GM19023 (cell line): ENCODE measurements at regions not wholly inside any gene's neighbourhood (a gene's known extent, or its start where the extent isn't known, plus 50 kb on each side); places are given as distances from the start of the nearest gene placed in this dataset.
"Not testable (repeated sequence)": the region's sequence is repeated elsewhere in the genome, so short reads cannot be mapped to it uniquely, and the experiment has no call there.

Experiments
- ATAC-seq: cut with Tn5 transposase; IDR thresholded peaks from one replicate; pipeline ENCODE4 v1.9.1; 2021; ENCODE audit warnings: mild to moderate bottlenecking, moderate library complexity; ENCODE audit not compliant: unreplicated experiment

GRCh38 chr7:97234494-97234893 is 117.0 kb downstream of the SDHAF3 start:
- not testable (repeated sequence) for ATAC-seq

- no peak for ATAC-seq
These were observed 128.8 kb downstream of the SDHAF3 start for GRCh38 chr7:97246317-97246716.

GRCh38 chr7:97258187-97258586 is 140.7 kb downstream of the SDHAF3 start:
- not testable (repeated sequence) for ATAC-seq

- ATAC-seq, result no peak
These were observed 152.2 kb downstream of the SDHAF3 start for GRCh38 chr7:97269741-97270140.

GRCh38 chr7:97270280-97270679 is 152.8 kb downstream of the SDHAF3 start:
- no peak for ATAC-seq

- no peak for ATAC-seq
These were observed 154.1 kb downstream of the SDHAF3 start for GRCh38 chr7:97271619-97272018.

GRCh38 chr7:97272237-97272975 is 154.9 kb downstream of the SDHAF3 start:
- ATAC-seq, result peak; percentile 78

- ATAC-seq, result no peak
These were observed 158.0 kb downstream of the SDHAF3 start for GRCh38 chr7:97275475-97275874.

- ATAC-seq, result no peak
These were observed 163.5 kb downstream of the SDHAF3 start for GRCh38 chr7:97280950-97281349.

GRCh38 chr7:97285348-97285747 is 167.8 kb downstream of the SDHAF3 start:
- no peak for ATAC-seq

GRCh38 chr7:97293031-97293430 is 175.5 kb downstream of the SDHAF3 start:
- no peak for ATAC-seq

GRCh38 chr7:97298561-97298960 is 181.1 kb downstream of the SDHAF3 start:
- ATAC-seq, result no peak

- ATAC-seq, result no peak
These were observed 188.1 kb downstream of the SDHAF3 start for GRCh38 chr7:97305589-97305988.

GRCh38 chr7:97307521-97308108 is 190.1 kb downstream of the SDHAF3 start:
- no peak for ATAC-seq

- ATAC-seq, result no peak
These were observed 196.4 kb downstream of the SDHAF3 start for GRCh38 chr7:97313900-97314299.

GRCh38 chr7:97317575-97317974 is 200.1 kb downstream of the SDHAF3 start:
- ATAC-seq, result no peak

- not testable (repeated sequence) for ATAC-seq
These were observed 212.4 kb downstream of the SDHAF3 start for GRCh38 chr7:97329871-97330270.

- no peak for ATAC-seq
These were observed 220.4 kb downstream of the SDHAF3 start for GRCh38 chr7:97337849-97338248.

GRCh38 chr7:97342512-97342911 is 225.0 kb downstream of the SDHAF3 start:
- ATAC-seq, result no peak

GRCh38 chr7:97346349-97346748 is 228.9 kb downstream of the SDHAF3 start:
- no peak for ATAC-seq

- ATAC-seq, result no peak
These were observed 234.0 kb downstream of the SDHAF3 start for GRCh38 chr7:97351488-97351887.

GRCh38 chr7:97357459-97357858 is 240.0 kb downstream of the SDHAF3 start:
- ATAC-seq, result no peak

- no peak for ATAC-seq
These were observed 255.4 kb downstream of the SDHAF3 start for GRCh38 chr7:97372882-97373281.
